Activated CD4-positive, alpha-beta memory T cell treated with anti-CD3 and anti-CD28 coated beads for 36 hours (primary cell): ENCODE measurements at regions not wholly inside any gene's neighbourhood (a gene's known extent, or its start where the extent isn't known, plus 50 kb on each side); places are given as distances from the start of the nearest gene placed in this dataset.

Experiments
- microRNA-seq: library from miRNA; unstranded; fragments of <30 nt; microRNA quantifications from one replicate; pipeline ENCODE4 v1.2.0, GENCODE V29; 2022; ENCODE audit warnings: borderline number of aligned reads, borderline microRNAs expressed, borderline replicate concordance

Small RNA genes lying in the stretch of these regions (microRNA-seq; reads per million reads assigned to microRNA genes)
- 4.3 reads per million, percentile 7 among the genes with 10 or more reads in this experiment for gene MIR187
